ENCODE measurements at regions not wholly inside any gene's neighbourhood (a gene's known extent, or its start where the extent isn't known, plus 50 kb on each side); places are given as distances from the start of the nearest gene placed in this dataset.
"Not testable (repeated sequence)": the region's sequence is repeated elsewhere in the genome, so short reads cannot be mapped to it uniquely, and the experiment has no call there.

- no peaks in the 10 kb centered on the region for H3K9me3 ChIP-seq (ENCODE audit: insufficient read depth, low read depth, low read length)
- WGBS: no CpG with 5 or more reads among the region's 1 CpG
Observed at GRCh38 chrX:12052109-12052508, 86.2 kb upstream of the FRMPD4 start.

GRCh38 chrX:12058087-12058486 is 80.2 kb upstream of the FRMPD4 start:
- Histone ChIP-seq H3K27ac (ENCODE audit: low read depth, low read length) (no peak overlapping the region), H3K4me3 (ENCODE audit: low read length) (no peak overlapping the region), H3K9ac (ENCODE audit: low read depth, low read length) (no peak overlapping the region), H3K36me3 (ENCODE audit: insufficient read depth, low read length) (no peaks in the 10 kb centered on the region), H3K27me3 (ENCODE audit: insufficient read depth, low read length) (no peaks in the 10 kb centered on the region), H3K9me3 (ENCODE audit: insufficient read depth, low read depth, low read length) (no peaks in the 10 kb centered on the region), H3K4me1 (ENCODE audit: insufficient read depth, low read length) (no peaks in the 10 kb centered on the region)
- 89% methylated on average over 3 of the region's 4 CpGs for WGBS

More at GRCh38 chrX:12052109-12052508, 86.2 kb upstream of the FRMPD4 start:
- Histone ChIP-seq H3K4me3 (ENCODE audit: low read length) (no peak overlapping the region), H3K27ac (ENCODE audit: low read depth, low read length) (no peak overlapping the region), H3K4me1 (ENCODE audit: insufficient read depth, low read length) (no peaks in the 10 kb centered on the region), H3K27me3 (ENCODE audit: insufficient read depth, low read length) (no peaks in the 10 kb centered on the region), H3K36me3 (ENCODE audit: insufficient read depth, low read length) (no peaks in the 10 kb centered on the region), H3K9ac (ENCODE audit: low read depth, low read length) (no peak overlapping the region)

- no peaks in the 10 kb centered on the region for H3K36me3 ChIP-seq (ENCODE audit: insufficient read depth, low read length)
- H3K9ac ChIP-seq (ENCODE audit: low read depth, low read length): no peak overlapping the region
- H3K4me1 ChIP-seq (ENCODE audit: insufficient read depth, low read length): no peaks in the 10 kb centered on the region
- no peaks in the 10 kb centered on the region for H3K27me3 ChIP-seq (ENCODE audit: insufficient read depth, low read length)
- WGBS: no CpG with 5 or more reads among the region's 2 CpGs
- H3K9me3 ChIP-seq (ENCODE audit: insufficient read depth, low read depth, low read length): no peaks in the 10 kb centered on the region
- H3K27ac ChIP-seq (ENCODE audit: low read depth, low read length): no peak overlapping the region
- no peak overlapping the region for H3K4me3 ChIP-seq (ENCODE audit: low read length)
Observed at GRCh38 chrX:12060489-12061260, 77.6 kb upstream of the FRMPD4 start.

GRCh38 chrX:12065251-12065650 is 73.0 kb upstream of the FRMPD4 start:
- no peaks in the 10 kb centered on the region for H3K4me1 ChIP-seq (ENCODE audit: insufficient read depth, low read length)
- H3K4me3 ChIP-seq (ENCODE audit: low read length): no peak overlapping the region
- H3K9me3 ChIP-seq (ENCODE audit: insufficient read depth, low read depth, low read length): no peaks in the 10 kb centered on the region
- H3K36me3 ChIP-seq (ENCODE audit: insufficient read depth, low read length): no peaks in the 10 kb centered on the region
- WGBS: 26% methylated on average over 5 of the region's 5 CpGs
- H3K9ac ChIP-seq (ENCODE audit: low read depth, low read length): no peak overlapping the region
- H3K27me3 ChIP-seq (ENCODE audit: insufficient read depth, low read length): no peaks in the 10 kb centered on the region
- H3K27ac ChIP-seq (ENCODE audit: low read depth, low read length): no peak overlapping the region

GRCh38 chrX:12076046-12076445 is 62.2 kb upstream of the FRMPD4 start:
- H3K9me3 ChIP-seq (ENCODE audit: insufficient read depth, low read depth, low read length): no peaks in the 10 kb centered on the region
- H3K36me3 ChIP-seq (ENCODE audit: insufficient read depth, low read length): no peaks in the 10 kb centered on the region
- no peaks in the 10 kb centered on the region for H3K27me3 ChIP-seq (ENCODE audit: insufficient read depth, low read length)
- no peak overlapping the region for H3K9ac ChIP-seq (ENCODE audit: low read depth, low read length)
- 71% methylated on average over 2 of the region's 5 CpGs for WGBS
- H3K27ac ChIP-seq (ENCODE audit: low read depth, low read length): no peak overlapping the region
- H3K4me1 ChIP-seq (ENCODE audit: insufficient read depth, low read length): peaks cover 7% of the 10 kb centered on the region; the same call in 1 of the 2 replicates
- H3K4me3 ChIP-seq (ENCODE audit: low read length): no peak overlapping the region

GRCh38 chrX:12080265-12080664 is 58.0 kb upstream of the FRMPD4 start:
- Histone ChIP-seq H3K27me3 (ENCODE audit: insufficient read depth, low read length) (no peaks in the 10 kb centered on the region), H3K9ac (ENCODE audit: low read depth, low read length) (no peak overlapping the region), H3K27ac (ENCODE audit: low read depth, low read length) (no peak overlapping the region), H3K4me1 (ENCODE audit: insufficient read depth, low read length) (peaks cover 9% of the 10 kb centered on the region; the same call in 1 of the 2 replicates), H3K4me3 (ENCODE audit: low read length) (no peak overlapping the region), H3K36me3 (ENCODE audit: insufficient read depth, low read length) (no peaks in the 10 kb centered on the region), H3K9me3 (ENCODE audit: insufficient read depth, low read depth, low read length) (no peaks in the 10 kb centered on the region)
- WGBS: no CpG with 5 or more reads among the region's 1 CpG

GRCh38 chrX:12082959-12083358 is 55.3 kb upstream of the FRMPD4 start:
- H3K9me3 ChIP-seq (ENCODE audit: insufficient read depth, low read depth, low read length); H3K36me3 ChIP-seq (ENCODE audit: insufficient read depth, low read length); H3K4me3 ChIP-seq (ENCODE audit: low read length); H3K9ac ChIP-seq (ENCODE audit: low read depth, low read length); H3K27me3 ChIP-seq (ENCODE audit: insufficient read depth, low read length); H3K4me1 ChIP-seq (ENCODE audit: insufficient read depth, low read length); H3K27ac ChIP-seq (ENCODE audit: low read depth, low read length): not testable (repeated sequence)
- 99% methylated on average over 2 of the region's 2 CpGs for WGBS
